HG03469 (cell line): ENCODE measurements at regions not wholly inside any gene's neighbourhood (a gene's known extent, or its start where the extent isn't known, plus 50 kb on each side); places are given as distances from the start of the nearest gene placed in this dataset.

ENCODE experiments used
- ATAC-seq: cut with Tn5 transposase; IDR thresholded peaks from one replicate; pipeline ENCODE4 v1.9.1; 2021; ENCODE audit warnings: mild to moderate bottlenecking, moderate library complexity, moderate number of reproducible peaks; ENCODE audit not compliant: unreplicated experiment

DNA sequence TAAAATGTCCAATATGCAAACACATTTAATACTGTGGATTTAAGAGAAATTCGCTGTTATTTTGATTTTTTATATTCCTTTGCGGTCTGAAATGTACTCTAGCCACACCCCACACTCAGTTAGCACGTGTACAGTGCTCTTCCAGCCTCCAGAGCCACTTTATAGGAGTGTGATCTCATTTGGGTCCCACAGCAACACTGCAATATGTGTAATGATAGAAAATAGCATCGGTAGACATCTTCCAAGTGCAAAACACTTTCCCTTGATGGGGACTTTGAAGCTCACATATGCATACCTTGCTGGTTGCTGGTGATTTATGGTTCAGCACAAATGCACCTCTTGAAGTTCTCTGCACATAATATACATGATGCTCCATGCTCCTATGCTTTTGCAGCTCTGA is 148.3 kb downstream of the GAS1 start:
- no peak for ATAC-seq

DNA sequence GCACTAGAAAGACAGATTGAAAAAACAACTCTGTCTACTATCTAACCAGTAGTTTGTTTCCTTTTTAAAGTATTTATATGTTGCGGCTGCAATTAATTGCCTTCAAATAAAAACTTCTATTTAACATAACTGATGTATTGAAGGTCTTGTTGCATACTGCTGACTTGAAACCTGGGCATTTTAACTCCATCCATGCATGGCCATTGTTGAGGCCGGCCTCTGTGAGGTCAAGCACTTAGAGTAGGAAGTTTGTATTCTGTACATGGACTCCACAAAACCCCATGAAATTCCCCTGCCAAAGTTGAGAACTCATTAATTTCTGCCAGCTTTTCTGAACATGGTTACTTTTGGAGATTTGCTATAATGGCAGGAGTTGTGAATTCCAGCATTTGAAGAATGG is 150.6 kb downstream of the GAS1 start:
- ATAC-seq, result no peak

DNA sequence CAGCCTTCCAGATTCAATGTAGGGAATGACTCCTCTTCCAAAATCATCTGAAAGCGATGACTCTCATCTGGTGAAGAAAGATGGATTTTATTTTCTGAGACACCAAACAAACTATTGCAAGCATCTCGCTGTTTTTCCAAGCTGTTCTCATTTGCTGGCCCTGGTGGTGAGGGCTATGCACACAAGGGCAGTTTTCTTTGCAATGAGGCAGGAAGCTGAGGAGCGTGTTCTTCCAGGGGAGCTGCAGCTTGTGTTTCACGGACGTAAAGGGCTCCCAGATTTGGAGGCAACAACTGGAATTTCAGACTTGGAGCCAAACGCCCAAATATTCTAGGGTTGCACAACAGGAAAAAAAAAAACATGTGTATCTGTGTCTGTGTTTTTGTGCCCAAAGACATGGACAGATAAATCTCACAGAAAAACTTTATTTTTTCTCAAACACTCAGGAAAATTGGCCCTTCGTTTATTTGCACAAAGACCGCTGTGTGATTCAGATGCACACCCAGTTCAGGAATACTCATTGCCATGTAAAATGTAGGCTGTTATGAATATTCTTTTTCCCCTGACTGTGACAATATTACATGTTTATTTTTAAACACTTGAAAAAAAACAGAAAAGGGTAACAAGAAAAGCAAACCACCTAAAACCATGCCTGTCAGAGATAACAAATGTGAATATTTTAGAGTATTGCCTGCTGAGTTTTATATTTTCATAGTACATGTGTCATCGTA is 151.3 kb downstream of the GAS1 start:
- no peak for ATAC-seq

DNA sequence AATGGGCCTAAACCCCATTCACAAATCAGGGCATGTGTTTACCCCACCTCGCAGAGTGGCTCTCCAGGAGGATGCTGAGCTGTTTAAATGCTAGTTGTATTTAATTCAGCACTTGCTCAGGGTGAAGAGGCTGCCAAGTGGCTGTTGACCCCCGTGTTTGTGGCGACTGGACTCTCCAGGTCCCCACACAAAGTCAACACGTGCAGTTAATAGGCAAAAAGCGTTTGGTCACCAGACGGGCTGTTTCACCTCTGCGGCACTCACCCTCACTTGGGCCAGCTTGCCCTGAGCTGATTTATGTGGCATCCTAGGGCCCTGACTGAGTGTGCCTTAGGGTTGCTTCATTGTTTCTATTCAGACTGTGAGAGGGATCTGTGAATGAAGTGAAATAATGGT is 152.3 kb downstream of the GAS1 start:
- ATAC-seq, result no peak

DNA sequence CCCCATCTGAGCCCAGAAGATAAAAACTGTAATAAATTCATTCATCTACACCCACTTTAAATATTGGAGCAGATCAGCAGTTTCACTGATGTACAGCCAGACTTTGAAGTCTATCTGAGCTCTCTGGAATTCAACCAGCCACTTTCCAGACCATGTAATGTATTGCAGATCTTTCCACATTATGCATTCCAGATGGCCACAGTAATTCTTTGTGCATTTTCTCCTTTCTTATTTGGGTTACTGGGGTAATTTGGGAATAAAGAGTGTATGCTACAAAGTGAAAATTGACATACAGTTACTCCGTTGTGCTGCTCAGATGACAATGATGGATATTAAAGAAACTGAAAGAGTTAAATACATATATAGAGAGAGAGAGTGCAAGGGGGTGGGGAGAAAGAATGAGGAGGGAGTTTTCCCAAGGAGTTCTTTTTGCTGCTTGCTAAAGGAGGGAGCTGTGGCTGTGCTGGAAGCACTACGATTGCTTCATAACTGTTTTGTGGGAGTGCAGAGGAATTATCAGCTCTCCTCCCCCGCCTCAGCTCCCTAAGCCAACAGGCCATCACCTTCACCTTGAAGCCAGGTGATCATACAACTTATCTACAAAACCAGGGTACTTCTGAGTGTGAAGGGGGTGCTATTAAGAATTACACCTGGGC is 152.8 kb downstream of the GAS1 start:
- ATAC-seq, result no peak

DNA sequence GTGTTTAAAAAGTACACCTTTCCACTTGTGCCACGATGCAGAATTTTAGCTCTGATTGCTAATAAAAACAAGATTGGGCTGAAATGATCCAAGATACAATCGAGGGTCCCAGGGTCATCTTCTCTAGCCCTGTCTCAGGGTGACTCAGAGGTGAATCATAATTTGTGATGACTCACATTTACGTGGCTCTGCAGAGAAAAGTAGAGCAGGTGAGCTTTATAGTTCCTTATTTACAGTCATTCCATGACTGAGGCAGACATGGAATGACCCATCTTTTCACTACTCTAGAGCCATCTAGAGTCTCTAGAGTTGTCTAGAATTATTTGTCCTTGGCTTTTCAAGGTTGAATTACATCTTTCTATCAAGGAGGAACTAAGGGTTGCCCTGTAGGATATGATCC is 155.2 kb downstream of the GAS1 start:
- ATAC-seq, result no peak

DNA sequence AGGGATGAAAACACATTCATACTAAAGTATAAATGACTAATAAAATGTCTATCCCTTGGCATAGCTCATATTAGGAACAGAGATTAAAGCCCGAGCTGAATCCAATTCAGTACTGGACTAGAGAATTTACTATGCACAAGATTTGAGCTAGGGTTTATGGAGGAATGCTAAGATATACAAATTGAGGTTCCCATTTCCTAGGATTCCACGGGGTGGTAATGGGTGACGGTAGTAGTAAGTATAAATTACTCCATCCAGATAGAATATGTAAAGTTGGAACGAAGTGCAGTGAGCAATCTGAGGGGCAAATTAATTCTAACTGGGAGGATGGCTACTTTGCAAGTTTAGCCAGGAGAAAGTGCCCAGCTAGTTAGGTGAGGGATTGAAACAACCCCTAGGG is 156.5 kb downstream of the GAS1 start:
- no peak for ATAC-seq

DNA sequence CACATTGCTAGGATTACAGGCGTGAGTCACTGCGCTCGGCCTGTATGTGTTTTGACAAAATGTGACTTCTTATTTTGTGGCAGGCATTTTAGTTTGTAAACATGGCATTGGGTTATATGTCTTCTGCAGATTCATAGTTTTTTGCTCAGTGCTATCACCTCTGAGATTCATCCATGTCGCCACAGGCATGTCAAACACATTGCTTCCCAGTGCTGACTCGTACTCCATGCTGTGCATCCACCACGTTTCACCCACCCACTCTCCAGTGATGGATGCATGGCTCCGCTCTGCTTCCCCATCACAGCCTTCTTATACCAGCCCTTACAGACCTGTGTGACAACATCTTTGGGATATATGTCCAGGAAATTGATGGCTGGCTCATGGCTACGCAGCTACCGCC is 158.8 kb downstream of the GAS1 start:
- no peak for ATAC-seq

DNA sequence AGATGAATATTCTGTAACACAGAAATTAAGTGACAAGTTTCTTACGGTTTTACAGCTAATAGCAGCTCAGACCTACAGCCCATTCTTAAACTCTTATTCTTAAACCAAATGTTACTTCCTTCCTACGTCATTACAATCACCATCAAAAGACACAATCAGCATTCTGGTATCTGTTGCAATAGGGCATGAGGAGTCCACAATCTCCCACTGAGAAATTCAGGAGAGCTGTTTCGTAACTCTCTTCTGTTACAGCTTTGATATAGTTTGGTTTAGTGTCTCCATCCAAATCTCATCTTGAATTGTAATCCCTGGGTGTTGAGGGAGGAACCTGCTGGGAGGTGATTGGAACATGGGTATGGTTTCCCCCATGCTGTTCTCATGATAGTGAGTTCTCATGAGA is 163.4 kb downstream of the GAS1 start:
- no peak for ATAC-seq

DNA sequence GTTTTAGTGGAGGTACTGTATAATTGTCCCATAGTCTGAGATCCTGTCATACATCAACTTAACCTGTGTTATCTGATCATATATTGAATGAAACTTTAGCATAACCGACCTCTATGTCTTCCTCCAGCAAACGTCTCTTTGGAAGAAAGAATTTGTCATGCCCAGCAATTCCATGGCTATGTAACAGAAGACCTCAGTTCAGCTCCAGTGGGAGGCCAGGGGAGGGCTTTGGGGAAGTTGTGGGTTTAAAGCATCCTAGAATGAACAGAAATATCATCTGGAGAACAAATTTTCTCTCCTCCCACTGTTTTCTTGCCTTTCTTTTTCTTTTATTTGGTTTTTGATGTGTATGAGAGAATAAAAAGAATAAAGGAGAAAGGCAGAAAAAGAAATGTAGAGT is 164.5 kb downstream of the GAS1 start:
- ATAC-seq, result no peak

DNA sequence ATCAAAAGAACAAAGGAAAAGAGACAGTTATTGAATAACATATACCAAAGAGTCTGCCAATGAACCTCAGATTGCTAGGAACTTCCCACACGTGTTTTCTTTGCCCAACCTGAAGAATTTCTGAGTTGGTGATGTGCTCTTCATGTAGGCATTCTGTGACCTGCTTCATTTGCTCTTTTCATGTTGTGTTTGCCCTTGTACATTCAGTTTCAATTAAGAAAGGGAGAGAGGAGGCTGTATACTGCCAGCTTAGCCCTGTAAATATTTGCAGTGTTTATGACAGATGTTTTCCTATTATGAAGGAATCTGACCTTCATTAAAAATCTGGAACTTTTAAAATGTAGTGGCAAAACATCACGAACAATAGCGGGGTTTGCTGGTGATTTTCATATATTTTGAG is 168.5 kb downstream of the GAS1 start:
- ATAC-seq, result no peak

DNA sequence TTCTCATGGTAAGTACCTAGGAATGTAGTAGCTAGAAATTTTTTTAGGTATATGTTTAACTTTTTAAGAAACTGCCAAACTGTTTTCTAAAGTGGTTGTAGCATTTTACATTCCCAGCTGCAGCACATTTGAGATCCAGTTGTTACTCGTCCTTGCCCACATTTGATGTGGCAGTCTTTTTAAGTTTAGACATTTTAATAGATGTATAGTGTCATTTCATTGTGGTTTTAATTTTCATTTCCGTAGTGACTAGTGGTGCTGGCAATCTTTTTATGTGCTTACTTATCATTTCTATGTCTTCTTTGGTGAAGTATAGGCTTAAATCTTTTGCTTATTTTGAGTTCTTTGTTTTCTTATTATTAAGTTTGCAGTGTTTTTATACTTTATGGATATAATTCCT is 171.6 kb downstream of the GAS1 start:
- no peak for ATAC-seq

DNA sequence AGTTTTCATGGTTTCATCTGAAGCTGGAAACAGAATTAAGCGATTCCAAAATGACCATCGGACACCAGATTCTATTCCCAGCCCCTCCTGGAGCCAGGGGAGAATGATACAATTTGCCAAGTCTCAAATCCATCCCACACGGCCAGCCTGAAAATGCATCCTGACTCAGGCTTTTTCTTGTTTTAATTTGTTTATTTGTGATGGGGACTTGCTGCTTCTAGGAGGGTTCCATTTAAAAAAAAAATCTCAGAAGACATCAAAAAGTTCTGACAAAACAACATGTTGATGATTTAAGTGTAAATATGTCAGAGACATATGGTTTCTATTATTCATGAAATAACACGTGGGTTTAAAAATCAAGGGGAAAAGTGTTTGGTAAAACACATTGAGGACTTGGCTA is 173.2 kb downstream of the GAS1 start:
- ATAC-seq, result no peak

DNA sequence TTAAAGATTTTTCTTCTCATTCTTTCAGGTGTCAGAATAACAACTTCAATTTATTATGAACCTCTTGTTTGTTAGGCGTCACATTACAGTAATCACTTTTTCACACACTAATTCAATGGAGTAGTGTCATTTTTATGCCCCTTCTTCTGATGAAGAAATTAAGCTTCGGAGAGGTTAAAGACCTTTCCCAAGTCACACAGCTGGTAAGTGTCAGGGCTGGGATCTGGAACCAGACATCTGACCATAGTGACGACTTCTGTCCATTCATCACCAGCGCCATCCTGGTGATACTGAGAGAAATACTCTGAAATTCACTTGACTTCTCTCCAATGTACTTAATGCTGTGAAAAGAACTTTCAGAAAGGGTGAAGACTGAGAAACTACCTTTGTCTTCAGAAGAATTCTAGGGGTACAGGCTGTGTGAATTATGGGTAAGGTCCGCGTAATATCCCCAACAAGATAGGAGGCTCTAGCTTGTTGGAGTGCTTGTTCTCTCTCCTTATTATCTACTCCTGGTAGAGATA is 173.8 kb downstream of the GAS1 start:
- no peak for ATAC-seq

DNA sequence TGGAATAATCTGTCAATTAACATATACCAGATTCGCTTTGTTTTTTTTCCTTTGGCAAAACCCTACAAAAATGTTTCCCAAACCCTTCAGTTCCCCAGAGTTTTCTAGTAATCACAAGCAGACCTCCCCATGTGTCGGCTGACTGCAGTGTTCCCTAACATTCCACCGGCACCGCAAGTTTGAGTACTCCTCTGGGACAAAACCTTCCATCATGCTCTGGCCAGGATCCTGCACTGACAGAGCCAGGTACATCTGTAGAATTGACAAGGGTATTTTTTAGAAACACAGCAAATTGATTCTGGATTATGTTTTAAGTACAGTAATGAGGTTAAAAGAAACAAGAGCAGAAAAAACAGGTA is 174.7 kb downstream of the GAS1 start:
- ATAC-seq, result no peak

DNA sequence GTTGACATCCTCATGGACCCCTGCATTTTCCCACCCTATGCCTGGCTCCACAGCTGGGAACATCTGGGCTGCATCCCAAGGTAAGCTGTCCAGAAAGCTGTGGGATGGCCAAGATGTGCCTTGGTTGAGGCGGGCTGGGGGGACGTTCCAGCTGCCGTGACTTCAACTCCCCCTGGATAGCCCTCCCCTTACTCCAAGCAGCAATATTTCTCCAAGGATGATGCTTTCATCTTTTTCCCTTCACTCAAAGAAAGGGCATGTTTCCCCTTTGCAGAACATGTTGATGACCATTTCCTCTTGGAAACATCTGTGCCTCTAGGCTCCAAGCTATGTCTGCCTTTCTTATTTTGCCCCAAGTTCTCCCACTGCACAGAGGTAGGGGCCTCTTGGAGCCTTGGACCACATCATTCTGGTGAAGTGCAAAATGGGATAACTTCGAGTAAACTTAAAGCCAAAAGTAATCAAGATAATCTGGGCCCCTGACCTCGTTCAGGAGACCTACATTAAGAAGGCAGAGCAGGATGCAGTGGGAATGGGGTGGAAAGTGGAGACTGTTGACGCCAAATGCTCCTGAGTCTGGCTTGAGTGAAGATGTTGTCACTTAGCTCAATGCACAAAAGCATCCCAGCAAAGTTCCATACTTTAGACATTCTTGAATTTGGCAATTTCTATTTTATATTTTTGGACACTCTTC is 175.2 kb downstream of the GAS1 start:
- ATAC-seq, result no peak

DNA sequence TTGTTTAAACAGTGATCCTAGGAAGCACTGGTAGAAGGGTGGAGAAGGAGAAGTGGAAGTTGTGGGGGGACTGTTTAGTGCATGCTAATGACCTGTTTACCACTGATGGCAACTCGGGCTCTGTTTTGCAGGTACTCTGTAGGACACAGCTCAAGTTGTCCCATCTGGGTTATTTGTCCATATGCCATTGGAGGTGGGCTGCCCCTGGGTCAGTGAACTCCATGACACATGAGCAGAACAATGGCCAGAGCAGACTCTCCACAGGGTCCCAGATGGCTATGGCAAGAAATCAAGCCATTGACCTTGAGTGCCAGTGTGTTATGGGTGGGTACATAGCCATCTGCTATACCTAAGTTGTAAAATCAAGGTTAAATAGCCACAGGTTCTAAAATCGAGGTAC is 175.9 kb downstream of the GAS1 start:
- no peak for ATAC-seq

DNA sequence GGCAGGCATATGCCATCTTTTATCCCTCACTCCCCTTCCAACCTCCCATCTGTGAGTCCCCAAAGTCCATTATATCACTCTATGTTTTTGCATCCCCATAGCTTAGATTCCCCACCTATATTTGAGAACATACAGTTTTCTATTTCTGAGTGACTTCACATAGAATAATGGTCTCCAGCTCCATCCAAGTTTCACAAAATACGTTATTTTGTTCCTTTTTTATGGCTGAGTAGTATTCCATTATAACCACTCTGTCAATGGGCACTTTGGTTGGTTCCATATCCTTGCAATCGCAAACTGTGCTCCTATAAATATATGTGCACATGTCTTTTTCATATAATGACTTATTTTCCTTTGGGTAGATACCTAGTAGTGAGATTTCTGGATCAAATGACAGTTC is 178.6 kb downstream of the GAS1 start:
- no peak for ATAC-seq

DNA sequence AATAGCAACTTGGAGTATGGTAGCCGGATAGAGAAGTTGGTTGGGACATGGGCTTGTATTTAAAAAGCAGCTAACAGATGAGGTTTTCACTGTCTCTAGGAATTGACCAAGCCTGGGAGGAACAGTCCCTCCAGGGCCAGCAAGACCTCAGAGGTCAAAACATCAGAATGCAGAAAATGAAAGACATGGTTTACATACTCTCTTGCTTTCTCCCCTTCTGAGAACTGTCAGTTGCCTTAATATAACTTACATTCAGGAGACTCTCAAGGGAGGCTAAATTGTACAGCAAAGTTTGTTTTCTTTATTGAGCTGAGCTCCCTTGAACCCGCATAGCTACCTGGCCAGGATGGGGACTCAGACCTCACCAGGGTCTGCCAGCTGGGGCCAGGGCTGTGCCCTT is 179.3 kb downstream of the GAS1 start:
- no peak for ATAC-seq

DNA sequence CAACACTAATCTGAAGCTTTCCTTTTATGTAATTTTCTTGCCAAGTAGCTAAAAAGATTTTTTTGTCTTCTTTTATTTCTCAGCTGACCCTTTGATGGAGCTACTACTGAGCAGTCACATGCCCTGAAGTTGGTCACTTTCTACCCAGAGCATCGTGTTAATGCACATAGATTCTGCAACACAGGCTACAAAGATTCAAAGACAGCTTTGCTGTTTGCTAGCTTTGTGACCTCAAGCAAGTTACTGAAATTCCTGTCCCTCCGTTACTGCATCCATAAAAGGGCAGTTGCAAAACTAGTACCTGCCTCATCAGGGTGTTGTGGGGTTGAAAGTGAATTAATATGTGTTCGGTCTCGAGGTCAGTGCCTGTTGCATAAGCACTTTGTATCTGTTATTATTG is 179.9 kb downstream of the GAS1 start:
- no peak for ATAC-seq

DNA sequence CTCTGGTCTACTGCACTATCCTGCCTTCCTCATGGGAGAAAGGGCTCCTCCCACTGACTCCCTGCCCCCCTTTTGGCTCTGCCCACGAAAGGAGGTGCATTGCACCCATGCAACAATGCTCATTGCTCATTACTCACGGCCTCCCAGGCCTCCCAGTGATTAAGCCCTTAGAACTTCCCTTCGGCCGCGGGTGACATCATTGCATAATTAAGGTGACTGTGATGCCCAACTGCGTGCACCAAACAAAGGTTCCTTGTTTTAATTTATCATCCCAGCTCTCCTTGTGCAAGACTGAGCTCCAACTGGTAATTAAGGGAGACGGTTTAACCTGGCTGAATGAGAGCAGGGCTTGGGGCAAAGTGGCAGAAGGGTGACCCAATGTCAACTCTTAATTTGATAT is 180.4 kb downstream of the GAS1 start:
- ATAC-seq, result no peak

DNA sequence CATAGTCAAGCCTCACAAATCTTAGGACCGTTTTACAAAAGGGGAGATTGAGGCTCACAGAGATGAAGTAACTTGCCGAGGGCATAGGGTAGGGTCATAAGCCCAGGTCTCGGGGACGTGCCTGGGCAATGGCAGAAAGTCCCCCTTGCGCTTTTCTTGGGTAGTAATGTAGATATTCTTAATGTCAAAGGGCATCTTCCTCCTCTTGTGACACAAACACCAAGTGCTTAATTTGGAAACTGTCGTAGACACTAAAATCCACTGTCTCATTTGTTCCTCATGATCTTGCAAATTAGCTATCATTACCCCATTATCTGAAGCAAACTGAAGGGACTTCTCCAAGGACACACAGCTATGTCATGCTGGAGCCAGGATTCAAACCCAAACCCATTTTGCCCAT is 180.8 kb downstream of the GAS1 start:
- no peak for ATAC-seq
